Gastroesophageal sphincter (tissue), 4 donors: ENCODE measurements at regions not wholly inside any gene's neighbourhood (a gene's known extent, or its start where the extent isn't known, plus 50 kb on each side); places are given as distances from the start of the nearest gene placed in this dataset.
"Not testable (repeated sequence)": the region's sequence is repeated elsewhere in the genome, so short reads cannot be mapped to it uniquely, and the experiment has no call there.

Experiments used
- ATAC-seq: fragments of 150-250 bp; one replicate; pipeline ENCODE4 v1.9.1; 2016; ENCODE audit warnings: mild to moderate bottlenecking, moderate library complexity
- H3K27ac ChIP-seq, 4 donors: fragments of 200-600 bp; sonication (generic) in 3 of 4; 1 replicate in 3 of 4; 2 replicates in 1 of 4; pipeline ENCODE4 v1.5.1; 2016 to 2019
- H3K27me3 ChIP-seq: fragments of 200-600 bp; sonication (generic); one replicate; pipeline ENCODE4 v1.5.1; 2019
- H3K36me3 ChIP-seq, 2 donors: fragments of 200-600 bp; sonication (generic); one replicate each; pipeline ENCODE4 v1.5.1; 2019; ENCODE audit warnings: control low read depth in 1 of 2
- H3K4me1 ChIP-seq, 3 donors: fragments of 200-600 bp; sonication (generic); 1 replicate in 2 of 3; 2 replicates in 1 of 3; pipeline ENCODE4 v1.5.1; 2016 to 2019; ENCODE audit warnings: control low read depth in 2 of 3
- H3K4me3 ChIP-seq, 2 donors: fragments of 200-600 bp; sonication (generic); one replicate each; pipeline ENCODE4 v1.5.1; 2019; ENCODE audit warnings: mild to moderate bottlenecking in 1 of 2, moderate library complexity in 1 of 2
- H3K9me3 ChIP-seq, 3 donors: fragments of 200-600 bp; sonication (generic); one replicate each; pipeline ENCODE4 v1.5.1; 2017 to 2019; ENCODE audit warnings: control low read depth in 2 of 3
- CTCF ChIP-seq, 4 experiments: fragments of 200-600 bp in 2 of 4; fragments of 450-650 bp in 2 of 4; sonication (generic) in 1 of 4; IDR thresholded peaks; one replicate each; pipeline ENCODE4 v1.5.1; 2017 to 2019; ENCODE audit warnings: antibody characterized with exemption in 4 of 4, mild to moderate bottlenecking in 2 of 4, moderate library complexity in 2 of 4
- EP300 ChIP-seq: sonication (generic); formaldehyde crosslinking; IDR thresholded peaks from one replicate; pipeline ENCODE4 v1.6.1; 2017; ENCODE audit warnings: antibody characterized with exemption, mild to moderate bottlenecking
- POLR2A ChIP-seq, 2 donors: fragments of 450-650 bp; IDR thresholded peaks; one replicate each; pipeline ENCODE4 v1.6.1; 2017; ENCODE audit warnings: antibody characterized with exemption in 2 of 2, mild to moderate bottlenecking in 2 of 2, moderate library complexity in 1 of 2
- POLR2AphosphoS5 ChIP-seq: sonication (generic); formaldehyde crosslinking; IDR thresholded peaks from one replicate; pipeline ENCODE4 v1.6.1; 2017; ENCODE audit warnings: antibody characterized with exemption
- WGBS, 2 donors: methylation state at CpG; one replicate each; pipeline ENCODE4 v1.1.5; 2018; ENCODE audit warnings: low coverage in 1 of 2; 5-methylcytosine and 5-hydroxymethylcytosine counted together

DNA sequence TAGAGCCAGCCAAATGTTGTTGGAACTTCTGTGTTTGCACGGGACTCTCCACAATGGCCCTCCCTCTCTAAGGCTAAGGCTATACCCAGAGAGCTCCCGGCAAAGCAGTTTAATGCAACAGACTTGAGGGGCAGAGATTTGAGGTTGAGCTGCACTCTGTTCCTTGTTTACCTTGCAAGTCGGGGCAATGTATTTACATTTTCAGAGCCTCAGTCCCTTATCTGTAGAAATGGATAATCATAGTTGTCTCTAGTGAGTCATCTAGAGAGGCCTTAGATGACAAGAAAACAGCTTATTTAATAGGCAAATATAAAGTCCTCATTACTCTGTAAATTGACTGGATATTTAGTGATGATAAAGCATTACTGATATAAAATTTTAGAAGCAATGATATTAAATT, 917.7 kb downstream of the MCTP2 start:
- 71 to 80% methylated on average over 2 of the region's 3 CpGs for WGBS, 2 donors
- H3K4me3 ChIP-seq = no peak overlapping the region

GRCh38 chr15:95149771-95150170, 918.4 kb downstream of the MCTP2 start:
- Histone ChIP-seq H3K27ac (no peak overlapping the region), H3K4me1 (no peaks in the 10 kb centered on the region), H3K36me3 (no peaks in the 10 kb centered on the region), H3K9me3 (no peaks in the 10 kb centered on the region), H3K27me3 (no peaks in the 10 kb centered on the region), H3K4me3 (no peak overlapping the region)
- ATAC-seq = no peak
- TF ChIP-seq POLR2AphosphoS5 (no peak), EP300 (no peak), POLR2A (IDR thresholded peaks at IDR 0.05) (no peak), CTCF (IDR thresholded peaks at IDR 0.05) (no peak)

More for the DNA sequence above, 917.7 kb downstream of the MCTP2 start:
- Histone ChIP-seq H3K4me1 (no peaks in the 10 kb centered on the region), H3K27me3 (no peaks in the 10 kb centered on the region), H3K9me3 (no peaks in the 10 kb centered on the region), H3K36me3 (no peaks in the 10 kb centered on the region), H3K27ac (no peak overlapping the region)
- ATAC-seq = no peak
- no peak for TF ChIP-seq POLR2AphosphoS5
- TF ChIP-seq CTCF (IDR thresholded peaks at IDR 0.05) = no peak
- TF ChIP-seq POLR2A (IDR thresholded peaks at IDR 0.05) = no peak
- TF ChIP-seq EP300 = no peak

- Histone ChIP-seq H3K27me3 (no peaks in the 10 kb centered on the region), H3K4me1 (no peaks in the 10 kb centered on the region), H3K4me3 (no peak overlapping the region), H3K27ac (no peak overlapping the region), H3K9me3 (no peaks in the 10 kb centered on the region), H3K36me3 (no peaks in the 10 kb centered on the region)
- TF ChIP-seq EP300 (no peak), POLR2AphosphoS5 (no peak), POLR2A (IDR thresholded peaks at IDR 0.05) (no peak), CTCF (IDR thresholded peaks at IDR 0.05) (no peak)
- ATAC-seq = no peak
- 80 to 89% methylated on average over 4 to 8 of the region's 10 CpGs for WGBS, 2 donors
Measured at GRCh38 chr15:95150466-95150865, 919.1 kb downstream of the MCTP2 start.

GRCh38 chr15:95152741-95153140, 921.4 kb downstream of the MCTP2 start:
- no peak for ATAC-seq
- H3K27ac ChIP-seq = no peak overlapping the region
- H3K27me3 ChIP-seq = no peaks in the 10 kb centered on the region
- no peaks in the 10 kb centered on the region for H3K36me3 ChIP-seq
- no peak for TF ChIP-seq CTCF (IDR thresholded peaks at IDR 0.05)
- TF ChIP-seq POLR2AphosphoS5 = no peak
- TF ChIP-seq POLR2A (IDR thresholded peaks at IDR 0.05) = no peak
- 100% methylated on average over 1 of the region's 1 CpG; no CpG with 5 or more reads in 1 of the 2 donors for WGBS, 2 donors
- no peaks in the 10 kb centered on the region for H3K4me1 ChIP-seq
- H3K9me3 ChIP-seq = no peaks in the 10 kb centered on the region
- no peak overlapping the region for H3K4me3 ChIP-seq

- not testable (repeated sequence) for H3K27ac ChIP-seq, ATAC-seq, H3K4me3 ChIP-seq, H3K4me1 ChIP-seq, H3K36me3 ChIP-seq, H3K9me3 ChIP-seq, H3K27me3 ChIP-seq
- 86 to 89% methylated on average over 1 to 2 of the region's 2 CpGs for WGBS, 2 donors
Measured at GRCh38 chr15:95153201-95153600, 921.8 kb downstream of the MCTP2 start.

GRCh38 chr15:95160316-95160715, 929.0 kb downstream of the MCTP2 start:
- Histone ChIP-seq H3K27ac (no peak overlapping the region), H3K4me3 (no peak overlapping the region), H3K27me3 (no peaks in the 10 kb centered on the region), H3K4me1 (no peaks in the 10 kb centered on the region), H3K9me3 (peaks cover 0 to 3% (median 0%) of the 10 kb centered on the region in 3 donors), H3K36me3 (no peaks in the 10 kb centered on the region)
- ATAC-seq = no peak
- TF ChIP-seq POLR2A (IDR thresholded peaks at IDR 0.05) (no peak), EP300 (no peak), POLR2AphosphoS5 (no peak), CTCF (IDR thresholded peaks at IDR 0.05) (no peak)
- WGBS, 2 donors = 69 to 76% methylated on average over 2 to 3 of the region's 4 CpGs
